Right renal cortex interstitium (tissue), 3 donors: ENCODE measurements at regions not wholly inside any gene's neighbourhood (a gene's known extent, or its start where the extent isn't known, plus 50 kb on each side); places are given as distances from the start of the nearest gene placed in this dataset.

Experiments
- DNase-seq, 3 donors: peaks; one replicate each; pipeline ENCODE4 v3.0.0-alpha.2; 2013; ENCODE audit warnings: low read depth in 3 of 3, low spot score in 2 of 3

DNA sequence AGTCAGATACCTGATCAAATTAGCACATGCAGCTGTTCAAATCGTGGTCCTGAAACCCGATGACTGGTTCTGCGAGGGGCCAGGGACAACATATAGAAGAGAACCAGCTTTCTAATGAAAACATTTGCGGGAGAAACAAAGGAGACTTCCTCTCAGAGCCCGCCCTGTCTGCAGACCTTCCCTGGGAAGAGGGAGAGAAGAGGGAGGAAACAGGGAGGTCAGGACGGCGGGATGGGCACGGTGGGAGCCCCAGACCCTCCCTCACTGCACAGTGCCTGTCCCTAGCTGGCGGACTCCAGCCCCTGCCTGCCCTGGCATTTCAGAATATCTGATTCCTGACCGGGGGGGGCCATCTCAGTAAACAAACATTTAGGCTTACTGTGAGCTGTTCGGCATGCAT lies 317.3 kb downstream of the FOXL1 start:
- DNase-seq: no peak

DNA sequence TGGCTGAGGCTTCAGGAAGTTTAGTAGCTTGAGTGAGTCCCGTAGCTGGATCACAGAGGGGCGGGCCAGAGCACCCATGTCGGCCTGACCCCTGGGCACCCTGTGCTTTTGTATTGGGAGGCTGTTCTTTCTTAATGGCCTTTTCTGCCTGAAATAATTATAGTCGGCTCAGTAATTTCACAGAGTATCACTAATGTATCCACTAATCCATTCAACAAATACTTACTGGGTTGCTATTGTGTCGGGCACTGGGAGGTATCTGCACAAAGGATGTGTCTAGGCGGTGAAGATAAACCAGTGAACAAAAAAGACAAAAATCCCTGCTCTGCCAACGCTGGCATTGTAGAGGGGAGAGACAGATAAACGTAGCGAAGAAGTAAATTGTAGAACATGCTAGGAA lies 318.6 kb downstream of the FOXL1 start:
- DNase-seq: no peak

DNA sequence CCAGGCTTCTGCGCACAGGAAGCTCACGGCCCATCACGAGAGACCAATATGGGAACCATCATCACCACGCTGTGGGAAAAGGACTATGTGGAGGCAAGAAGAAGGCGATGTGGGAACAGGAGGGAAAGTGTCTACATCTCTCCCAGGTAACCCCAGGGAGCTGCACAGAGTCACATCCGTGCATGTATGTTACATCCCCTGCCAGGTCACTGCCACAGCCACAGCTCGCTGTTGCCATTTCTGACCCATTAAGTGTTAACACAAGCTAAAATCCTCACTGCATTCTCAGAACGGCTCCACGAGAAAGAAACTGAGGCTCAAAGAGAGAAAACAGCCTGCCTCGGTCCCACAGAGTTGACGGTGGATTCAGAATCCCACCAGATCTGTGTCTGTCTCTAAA lies 319.1 kb downstream of the FOXL1 start:
- no peak for DNase-seq

DNA sequence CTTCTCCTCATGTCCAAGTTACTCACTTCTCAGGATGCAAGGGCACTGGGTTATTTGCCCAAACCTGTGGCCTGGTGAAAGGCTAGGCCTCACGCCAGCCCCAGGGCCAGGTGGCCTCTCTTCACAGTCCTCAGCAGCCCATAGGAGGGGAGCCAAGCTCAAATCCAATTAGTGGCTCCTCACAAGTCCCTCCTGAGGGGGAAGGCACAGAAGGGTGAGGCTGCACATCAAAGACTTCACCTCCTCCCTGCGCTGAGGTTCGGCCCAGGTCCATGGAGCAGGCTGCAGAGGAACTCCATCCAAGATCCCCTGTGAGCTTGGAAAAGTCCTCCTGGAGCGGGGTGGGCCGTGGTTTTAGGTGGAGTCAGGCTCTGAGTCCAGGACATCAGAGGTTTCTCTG lies 320.0 kb downstream of the FOXL1 start:
- no peak for DNase-seq

DNA sequence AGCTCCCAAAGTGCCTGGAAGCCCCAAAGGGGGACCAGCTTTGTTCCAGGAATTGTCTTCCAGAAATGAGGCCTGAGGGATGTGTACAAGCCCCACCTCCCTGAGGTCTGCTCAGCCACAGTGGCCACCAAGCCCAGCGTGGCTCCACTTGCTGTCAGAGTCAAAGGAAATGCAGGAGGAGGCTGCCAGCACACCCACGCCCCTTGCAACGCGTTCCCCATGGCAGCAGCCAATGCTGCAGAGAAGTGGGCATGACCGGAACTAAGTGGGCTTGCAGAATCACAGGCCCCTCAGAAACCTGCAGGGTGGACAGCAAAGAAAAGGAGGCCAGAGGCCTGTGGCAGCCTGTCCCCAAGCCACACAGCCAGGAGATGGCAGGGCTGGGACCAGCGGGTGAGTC lies 320.8 kb downstream of the FOXL1 start:
- DNase-seq: no peak

DNA sequence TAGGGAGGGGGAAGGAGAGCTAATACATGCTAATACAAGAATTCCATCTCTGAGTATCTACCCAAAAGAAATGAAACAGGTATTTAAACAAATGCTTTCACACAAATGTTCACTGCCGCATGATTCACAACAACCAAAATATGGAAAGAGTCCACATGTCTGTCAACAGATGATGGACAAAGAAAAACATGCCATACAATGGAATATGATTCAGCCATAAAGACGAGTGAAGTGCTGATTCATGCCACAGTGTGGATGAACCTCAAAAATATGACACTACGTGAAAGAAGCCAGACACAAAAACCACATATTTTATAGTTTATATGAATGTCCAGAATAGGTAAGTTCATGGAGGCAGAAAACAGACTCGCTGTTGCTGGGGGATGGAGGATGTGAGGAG lies 321.4 kb downstream of the FOXL1 start:
- DNase-seq: no peak

DNA sequence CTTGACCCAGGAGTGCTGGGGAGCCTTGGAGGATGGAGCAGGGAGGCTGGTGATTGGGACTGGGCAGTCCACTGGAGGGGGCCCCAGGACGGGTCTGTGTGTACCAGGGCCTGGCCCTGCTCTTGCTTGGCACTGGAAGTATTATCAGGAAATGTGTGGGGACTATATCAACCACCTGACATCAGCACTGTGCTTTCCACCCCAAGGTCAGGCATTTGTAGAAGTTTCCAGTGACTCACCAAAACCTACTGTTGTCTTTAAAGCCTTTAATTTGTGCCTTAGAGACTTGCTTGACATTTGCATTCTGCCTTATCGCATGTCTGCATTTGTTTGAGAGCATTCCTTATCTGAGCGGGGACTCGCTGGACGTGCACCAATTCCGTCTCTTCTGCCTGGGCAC lies 323.1 kb downstream of the FOXL1 start:
- no peak for DNase-seq

DNA sequence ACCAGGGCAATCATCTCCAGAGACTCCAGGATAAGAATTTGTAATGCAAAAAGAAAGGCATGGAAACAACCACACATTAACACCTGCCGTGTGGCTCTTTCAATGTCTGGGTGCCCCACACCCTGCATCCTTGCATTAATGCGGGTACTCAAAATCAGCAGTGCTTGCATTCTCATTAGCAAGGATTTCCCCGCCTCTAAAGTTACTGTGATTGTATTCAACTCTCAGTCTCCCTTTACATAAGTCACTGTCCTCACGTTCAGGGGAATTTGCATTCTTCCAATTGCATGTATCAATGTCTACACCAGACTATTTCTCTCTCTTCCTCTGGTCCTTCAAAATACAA lies 324.3 kb downstream of the FOXL1 start:
- no peak for DNase-seq

DNA sequence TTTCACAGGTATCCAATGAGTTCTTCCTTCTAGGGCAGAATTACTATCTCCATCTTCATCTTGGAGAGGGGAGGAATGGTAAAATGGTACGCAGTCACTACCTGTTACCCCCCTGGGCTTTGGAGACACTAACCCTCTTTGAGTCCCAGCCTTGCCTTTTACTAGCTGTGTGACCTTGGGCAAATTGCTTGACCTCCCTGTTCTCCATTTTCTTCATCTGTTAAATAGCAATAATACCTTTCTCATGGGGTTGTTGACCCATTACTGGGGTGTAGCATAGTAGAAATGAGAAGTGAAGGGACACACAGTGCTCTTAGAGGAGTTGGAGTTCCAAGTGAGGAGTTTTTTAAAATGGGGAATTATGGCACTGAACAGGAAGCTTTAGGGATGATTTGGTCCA lies 324.7 kb downstream of the FOXL1 start:
- no peak for DNase-seq

DNA sequence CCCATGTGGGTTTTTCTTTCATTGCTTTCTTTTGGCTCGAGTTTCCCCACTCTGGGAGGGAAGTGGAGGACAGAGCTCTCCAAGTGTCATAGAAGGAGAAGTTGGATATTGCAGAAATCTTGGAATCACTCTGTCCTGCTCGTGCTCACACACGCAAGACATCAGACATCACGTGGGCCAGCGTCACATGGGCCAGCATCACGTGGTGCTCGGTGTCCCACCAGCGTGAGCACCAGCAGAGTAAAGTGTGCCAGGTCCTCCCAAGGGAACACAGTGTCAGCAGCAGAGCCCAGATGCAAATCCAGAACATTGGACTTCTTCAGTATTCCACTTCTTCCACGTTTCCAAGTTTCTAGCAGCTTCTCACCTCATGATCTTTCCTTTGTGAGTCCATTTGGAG lies 327.0 kb downstream of the FOXL1 start:
- DNase-seq: no peak

DNA sequence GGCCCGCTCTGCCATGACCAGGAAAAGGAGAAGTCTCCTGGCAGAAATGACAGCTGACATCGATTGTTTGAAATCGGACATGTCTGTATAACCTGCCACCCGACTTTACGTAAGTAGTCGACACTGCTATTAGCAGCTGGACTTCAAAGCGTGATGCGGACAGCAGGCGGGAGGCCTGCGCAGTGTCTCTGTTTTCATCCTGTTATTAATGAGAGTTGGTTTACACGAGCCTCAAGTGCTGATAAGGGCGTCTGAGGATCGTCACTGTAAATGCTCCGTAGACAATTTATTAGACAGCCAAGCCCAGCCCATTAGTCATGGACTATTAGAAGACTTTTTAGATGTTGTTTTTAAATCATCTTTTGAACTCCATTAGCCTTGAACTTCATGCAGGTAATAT lies 328.3 kb downstream of the FOXL1 start:
- DNase-seq: no peak

DNA sequence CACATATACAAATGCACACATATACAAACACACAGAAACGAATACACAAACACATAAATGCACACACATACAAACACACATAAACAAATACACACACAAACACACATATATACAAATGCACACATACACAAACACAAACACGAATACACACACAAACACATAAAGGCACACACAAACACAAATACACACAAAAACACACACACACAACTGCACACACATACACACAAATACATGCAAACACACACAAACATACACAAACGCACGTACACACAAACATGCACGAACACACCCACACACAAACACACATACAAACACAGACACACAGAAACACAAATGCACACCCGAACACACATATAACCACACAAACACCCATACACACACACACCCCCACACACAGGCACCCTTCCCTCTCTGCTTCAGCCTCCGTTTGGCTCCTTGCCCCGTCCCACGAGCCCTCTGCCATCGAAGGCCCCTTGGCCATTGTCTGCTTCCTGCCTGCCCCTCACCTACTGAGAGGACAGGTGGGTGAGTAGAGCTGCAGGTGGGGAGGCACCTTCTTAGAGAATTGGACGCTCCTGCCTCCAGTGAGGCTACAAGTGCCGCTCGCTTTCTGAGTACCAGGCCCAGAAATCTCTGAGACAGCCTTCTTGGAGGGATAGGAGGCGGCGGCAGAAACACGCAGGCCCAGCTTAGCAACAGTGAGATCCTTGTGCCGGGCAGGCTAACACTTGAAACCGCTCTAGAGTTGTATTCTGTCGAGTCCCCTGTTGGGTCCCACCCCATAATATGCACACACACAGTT lies 331.2 kb downstream of the FOXL1 start:
- no peak for DNase-seq

DNA sequence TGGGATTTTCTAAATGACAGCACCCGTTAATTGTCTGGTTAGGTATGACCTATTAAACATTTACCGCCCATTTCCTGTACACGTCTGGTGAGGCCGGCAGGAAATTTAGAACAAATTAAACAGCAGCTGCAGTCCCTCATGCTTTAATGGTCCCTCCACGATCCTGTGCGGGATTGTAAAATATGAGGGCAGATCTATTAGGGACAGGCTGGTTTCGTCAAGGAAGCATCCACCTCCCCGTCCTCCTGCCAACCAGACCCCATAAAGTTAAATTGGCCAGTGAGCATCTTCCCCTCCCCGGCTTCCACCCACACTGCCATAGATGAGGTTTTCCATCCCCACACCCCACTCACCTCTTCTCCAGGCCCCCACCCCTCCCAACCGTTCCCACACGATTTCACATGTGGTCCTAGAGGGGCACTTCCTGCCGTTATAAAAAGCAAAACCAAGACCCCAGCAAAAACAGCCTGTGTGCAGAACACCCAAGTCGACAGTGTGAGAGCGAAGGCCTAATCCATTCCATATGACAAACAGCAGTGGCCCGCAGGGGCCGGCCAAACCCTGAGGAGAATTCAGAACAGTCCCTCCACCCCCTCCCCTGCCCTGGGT lies 331.9 kb downstream of the FOXL1 start:
- DNase-seq: peak in 2 of 3 donors; percentile 70 to 73

DNA sequence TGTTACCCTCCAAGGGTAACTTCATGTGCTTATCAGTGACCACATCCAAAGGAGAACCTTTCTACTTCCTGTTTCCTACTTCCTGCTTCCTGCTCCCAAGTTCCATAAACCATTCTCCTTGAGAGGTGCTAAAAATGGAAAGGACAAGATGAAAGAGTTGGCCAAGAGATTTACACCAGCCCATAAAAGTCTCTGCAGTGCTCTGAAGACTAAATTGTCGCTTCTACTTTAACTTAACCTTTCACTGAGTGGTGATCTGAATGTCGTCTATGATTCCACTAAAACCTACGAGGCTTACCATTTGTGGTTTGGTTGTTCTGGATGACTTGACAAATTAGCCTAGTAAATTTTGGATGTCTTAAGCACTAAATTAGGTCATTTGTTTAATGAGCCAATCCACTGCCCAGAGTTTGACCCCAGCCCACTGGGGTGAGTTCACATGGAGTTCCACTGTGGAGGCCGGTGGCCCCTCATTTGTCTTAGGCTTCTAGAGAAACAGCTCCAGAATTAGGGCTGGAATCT lies 333.1 kb downstream of the FOXL1 start:
- peak in 2 of 3 donors; percentile 76 to 80 for DNase-seq

DNA sequence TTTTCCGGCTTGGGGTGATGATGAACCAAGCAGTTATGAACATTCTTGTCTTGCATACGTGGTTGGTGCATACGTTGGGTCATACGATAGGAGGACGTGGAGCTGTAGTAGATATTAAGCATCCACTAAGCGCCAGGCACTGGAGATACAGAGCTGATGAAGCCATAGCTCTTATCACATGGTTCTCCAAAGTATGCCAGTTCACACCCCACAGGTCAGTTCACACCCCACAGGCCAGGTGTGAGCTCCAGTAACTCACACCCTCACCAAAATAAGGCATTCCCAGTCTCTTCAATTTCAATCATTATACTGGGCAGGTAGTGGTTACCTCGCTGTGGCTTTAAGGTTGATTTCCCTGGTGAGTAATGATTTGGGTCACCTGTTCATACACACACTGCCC lies 335.5 kb downstream of the FOXL1 start:
- no peak for DNase-seq

DNA sequence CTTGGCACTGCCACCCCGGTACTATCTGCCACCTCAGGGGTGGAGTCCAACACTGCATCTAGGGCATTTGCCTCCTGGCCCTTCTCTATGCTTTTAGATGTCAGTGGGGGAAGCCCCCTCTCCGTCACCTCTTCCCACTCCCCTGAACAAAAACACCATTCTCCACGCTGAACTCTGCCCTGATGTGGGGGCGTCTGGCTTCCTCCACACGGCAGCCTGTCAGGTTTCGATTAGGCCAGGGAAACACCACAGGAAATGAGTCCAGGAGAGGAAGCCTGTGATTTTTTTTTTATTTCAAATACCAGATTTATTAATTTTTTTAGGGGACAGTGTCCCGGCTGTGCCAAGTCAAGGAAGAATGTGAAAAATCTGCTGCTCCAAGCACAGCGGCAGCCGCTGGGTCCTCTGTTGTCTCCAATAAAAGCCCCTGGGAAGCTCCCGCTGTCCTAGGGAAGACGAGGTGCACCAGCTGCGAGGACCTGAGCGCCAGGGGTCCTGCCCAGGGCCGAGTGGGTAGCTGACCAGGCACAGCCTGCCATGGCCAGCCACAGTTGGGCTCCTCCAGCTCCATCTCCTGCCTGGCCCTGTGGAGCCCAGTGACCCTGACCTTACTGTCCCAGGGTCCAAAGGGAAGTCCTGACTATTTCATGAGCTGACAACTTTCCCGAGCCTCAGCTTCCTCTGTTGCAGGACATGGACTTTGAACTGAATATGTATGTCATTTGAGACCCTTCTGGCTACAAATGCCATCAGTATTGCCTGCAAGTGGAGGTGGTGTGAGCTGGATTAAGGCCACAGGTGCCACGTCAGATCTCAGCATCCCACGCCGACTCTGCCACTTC lies 336.7 kb downstream of the FOXL1 start:
- DNase-seq: no peak

DNA sequence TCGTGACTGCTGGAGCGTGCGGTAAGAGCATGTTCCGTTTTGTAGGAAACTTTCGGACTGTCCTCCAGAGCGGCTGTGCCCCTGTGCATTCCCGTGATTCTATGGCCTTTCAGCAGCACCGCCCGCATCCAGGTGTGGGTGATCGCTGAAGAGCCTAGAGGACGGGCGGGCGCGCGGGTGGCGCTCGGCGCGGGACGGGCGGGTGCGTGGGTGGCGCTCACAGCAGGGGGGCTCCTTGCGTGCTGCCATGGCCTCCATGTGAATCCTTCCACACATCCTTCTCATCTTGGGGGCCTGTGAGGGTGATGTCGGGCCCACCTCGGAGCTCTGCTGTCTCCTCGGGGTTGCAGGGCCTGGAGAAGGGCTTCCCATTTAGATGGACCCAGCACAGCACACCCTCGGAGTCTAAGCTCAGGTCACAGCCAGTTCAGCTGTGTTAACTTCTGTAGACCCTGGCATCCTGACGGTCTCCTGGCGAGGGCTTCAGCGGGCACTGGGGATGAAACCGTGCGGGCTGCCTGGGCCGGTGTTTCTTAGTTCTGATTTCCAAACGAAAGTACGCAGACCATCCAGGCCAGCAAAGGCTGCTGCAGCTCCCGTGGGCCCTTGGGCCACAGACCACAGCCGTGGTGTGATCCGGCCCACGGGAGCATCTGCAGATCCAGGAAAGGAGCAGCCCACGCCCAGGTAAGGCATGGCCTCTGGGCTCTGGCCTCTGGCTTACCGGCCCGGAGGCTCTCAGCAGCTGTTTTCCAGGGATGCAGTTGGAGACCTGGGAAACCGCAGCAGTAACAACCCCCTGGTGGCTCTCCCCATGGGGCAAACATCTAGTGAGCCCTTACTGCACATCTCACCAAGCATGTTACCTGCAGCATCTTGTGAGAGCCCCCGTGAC lies 339.4 kb downstream of the FOXL1 start:
- no peak for DNase-seq

DNA sequence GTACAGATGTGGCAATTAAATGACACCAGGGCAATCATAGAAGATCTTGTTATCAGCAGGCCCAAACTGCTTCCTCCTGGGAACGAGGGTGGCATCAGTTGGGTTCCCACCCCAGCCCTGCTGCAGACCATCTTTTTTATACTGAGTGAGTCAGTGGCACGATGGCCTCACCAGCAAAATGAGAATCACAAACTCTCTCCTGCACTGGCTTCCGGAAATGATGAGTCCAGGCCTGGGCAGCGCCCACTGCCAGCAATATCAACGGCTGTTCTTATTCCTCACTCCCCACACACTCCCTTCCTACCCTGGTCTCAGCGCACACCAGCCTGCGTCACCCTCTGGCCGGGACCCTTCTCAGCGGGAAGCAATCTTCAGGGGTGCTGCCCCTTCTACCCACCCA lies 340.3 kb downstream of the FOXL1 start:
- no peak for DNase-seq

DNA sequence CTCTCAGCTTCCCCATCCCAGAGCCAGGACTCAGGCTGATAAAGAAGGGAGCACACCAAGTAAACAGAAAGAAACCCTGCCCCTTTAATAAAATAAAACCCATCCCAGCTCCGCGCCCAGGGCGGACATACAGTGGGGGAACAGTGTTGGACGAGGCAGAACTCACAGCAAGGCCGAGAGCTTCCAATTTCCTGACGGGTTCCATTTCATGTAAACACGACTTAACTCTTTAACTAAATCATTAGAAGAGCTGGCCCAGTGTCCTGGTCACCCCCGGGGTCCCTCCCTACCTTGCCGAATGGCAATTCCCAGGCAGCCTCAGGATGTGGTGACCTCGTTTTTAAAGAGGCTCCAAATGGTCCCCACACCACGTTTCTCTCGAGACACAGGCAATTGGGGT lies 340.7 kb downstream of the FOXL1 start:
- no peak for DNase-seq

DNA sequence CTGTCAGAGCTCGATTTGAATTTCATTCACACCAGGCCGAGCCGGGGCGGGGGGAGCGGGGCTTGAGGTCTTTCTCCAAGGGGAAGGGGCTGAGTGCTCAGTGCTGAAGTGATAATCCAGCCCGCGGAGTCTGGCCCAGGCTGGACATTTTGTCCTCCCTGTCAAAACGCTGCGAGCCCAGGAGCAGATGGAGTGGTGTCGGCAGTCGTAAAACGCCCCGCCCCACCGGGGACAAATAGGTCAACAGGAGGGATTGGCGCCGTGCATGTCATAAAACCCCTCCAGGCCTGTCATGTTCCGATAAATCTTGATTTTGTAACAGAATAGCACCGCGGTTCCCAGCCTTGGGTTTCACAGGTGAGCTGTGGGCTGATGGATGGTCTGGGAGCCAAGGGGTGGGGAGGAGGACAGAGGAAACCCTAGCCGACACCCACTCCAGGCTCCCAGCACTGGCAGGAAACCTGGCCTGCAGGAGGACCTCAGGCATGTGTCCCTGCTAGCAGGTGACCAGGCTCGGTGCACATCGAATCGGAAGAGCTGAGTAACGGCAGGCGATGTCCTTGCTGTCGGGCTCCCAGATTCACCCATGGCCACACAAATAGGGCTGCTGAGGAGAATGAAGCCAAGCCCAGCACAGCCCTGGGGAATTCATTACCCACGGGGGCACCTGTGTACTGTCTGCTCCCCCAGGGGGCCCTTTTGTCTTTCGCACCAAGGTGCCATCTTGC lies 341.4 kb downstream of the FOXL1 start:
- DNase-seq: peak in 2 of 3 donors; percentile 63 to 65
